ENCODE measurements at regions not wholly inside any gene's neighbourhood (a gene's known extent, or its start where the extent isn't known, plus 50 kb on each side); places are given as distances from the start of the nearest gene placed in this dataset.

DNA sequence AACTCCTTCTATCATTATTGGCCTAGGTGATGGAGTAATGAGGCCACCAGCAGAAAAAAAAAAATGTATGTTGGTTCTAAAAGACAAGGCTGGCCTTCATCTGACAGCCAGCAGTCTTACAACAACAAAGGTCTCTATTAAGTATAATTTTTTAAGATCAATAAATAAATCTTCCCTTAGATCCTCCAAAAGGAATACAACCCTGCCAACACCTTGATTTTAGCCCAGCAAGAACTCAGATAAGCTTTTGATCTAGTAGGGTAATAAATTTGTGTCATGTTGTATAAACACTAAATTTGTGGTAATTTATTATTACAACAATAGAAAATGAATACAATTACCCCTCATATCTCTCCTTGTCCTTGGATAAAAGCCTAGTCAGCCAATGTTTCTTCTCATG lies 633.2 kb upstream of the FAM174A start:
- TF ChIP-seq, protein P1, sequence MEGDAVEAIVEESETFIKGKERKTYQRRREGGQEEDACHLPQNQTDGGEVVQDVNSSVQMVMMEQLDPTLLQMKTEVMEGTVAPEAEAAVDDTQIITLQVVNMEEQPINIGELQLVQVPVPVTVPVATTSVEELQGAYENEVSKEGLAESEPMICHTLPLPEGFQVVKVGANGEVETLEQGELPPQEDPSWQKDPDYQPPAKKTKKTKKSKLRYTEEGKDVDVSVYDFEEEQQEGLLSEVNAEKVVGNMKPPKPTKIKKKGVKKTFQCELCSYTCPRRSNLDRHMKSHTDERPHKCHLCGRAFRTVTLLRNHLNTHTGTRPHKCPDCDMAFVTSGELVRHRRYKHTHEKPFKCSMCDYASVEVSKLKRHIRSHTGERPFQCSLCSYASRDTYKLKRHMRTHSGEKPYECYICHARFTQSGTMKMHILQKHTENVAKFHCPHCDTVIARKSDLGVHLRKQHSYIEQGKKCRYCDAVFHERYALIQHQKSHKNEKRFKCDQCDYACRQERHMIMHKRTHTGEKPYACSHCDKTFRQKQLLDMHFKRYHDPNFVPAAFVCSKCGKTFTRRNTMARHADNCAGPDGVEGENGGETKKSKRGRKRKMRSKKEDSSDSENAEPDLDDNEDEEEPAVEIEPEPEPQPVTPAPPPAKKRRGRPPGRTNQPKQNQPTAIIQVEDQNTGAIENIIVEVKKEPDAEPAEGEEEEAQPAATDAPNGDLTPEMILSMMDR (IDR thresholded peaks at IDR 0.05), result no peak
- TF ChIP-seq POLR2A (IDR thresholded peaks at IDR 0.05), result no peak
